ENCODE measurements at regions not wholly inside any gene's neighbourhood (a gene's known extent, or its start where the extent isn't known, plus 50 kb on each side); places are given as distances from the start of the nearest gene placed in this dataset.

DNA sequence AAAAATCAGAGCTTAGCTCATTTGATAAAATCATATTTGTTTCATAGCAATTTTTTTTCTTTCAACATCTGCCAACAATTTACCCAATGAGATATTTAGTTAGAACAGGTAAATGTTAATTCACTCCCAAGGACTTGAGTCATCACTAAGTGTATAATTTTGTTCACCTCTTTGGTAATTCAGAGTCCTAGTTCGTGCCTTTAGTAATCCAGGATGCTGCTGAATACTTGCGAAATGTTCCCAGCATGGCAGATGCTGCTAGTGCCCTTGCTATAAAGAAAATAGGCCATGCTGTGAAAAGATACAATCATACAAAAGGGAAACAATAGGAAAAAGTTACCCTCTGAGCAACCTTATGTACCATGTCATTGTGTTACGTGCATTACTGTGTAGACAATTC lies 210.5 kb downstream of the CSNK1G3 start:
- Histone ChIP-seq H3K36me3 (ENCODE audit: control insufficient read depth, insufficient read depth, low read length) (no peaks in the 10 kb centered on the region), H3K4me1 (ENCODE audit: control insufficient read depth, extremely low read depth, insufficient read depth, low read length) (no peaks in the 10 kb centered on the region), H3K9ac (ENCODE audit: insufficient read depth, low read length) (no peak overlapping the region), H3K4me3 (replicated peaks in 1 of 4; ENCODE audit: control extremely low read depth in 1 of 4, insufficient read depth in 1 of 4, low read depth in 3 of 4, low read length in 4 of 4) (no peak overlapping the region), H3K4me2 (ENCODE audit: extremely low read depth, insufficient read depth, low read length) (no peak overlapping the region), H3K27ac (ENCODE audit: insufficient read depth, low read length) (no peak overlapping the region), H3K27me3 (ENCODE audit: control insufficient read depth, insufficient read depth, low read length) (no peaks in the 10 kb centered on the region), H3K79me2 (ENCODE audit: control insufficient read depth, insufficient read depth, low read length) (no peaks in the 10 kb centered on the region), H2AFZ (ENCODE audit: low read length) (no peak overlapping the region), H4K20me1 (ENCODE audit: control insufficient read depth, extremely low read depth, insufficient read depth, low read length) (no peaks in the 10 kb centered on the region), H3K9me3 (ENCODE audit: control insufficient read depth, insufficient read depth, low read depth, low read length) (no peaks in the 10 kb centered on the region)
- no peak for TF ChIP-seq EZH2 (IDR thresholded peaks at IDR 0.05; ENCODE audit: low read length, missing control alignments)
- TF ChIP-seq, protein P1, sequence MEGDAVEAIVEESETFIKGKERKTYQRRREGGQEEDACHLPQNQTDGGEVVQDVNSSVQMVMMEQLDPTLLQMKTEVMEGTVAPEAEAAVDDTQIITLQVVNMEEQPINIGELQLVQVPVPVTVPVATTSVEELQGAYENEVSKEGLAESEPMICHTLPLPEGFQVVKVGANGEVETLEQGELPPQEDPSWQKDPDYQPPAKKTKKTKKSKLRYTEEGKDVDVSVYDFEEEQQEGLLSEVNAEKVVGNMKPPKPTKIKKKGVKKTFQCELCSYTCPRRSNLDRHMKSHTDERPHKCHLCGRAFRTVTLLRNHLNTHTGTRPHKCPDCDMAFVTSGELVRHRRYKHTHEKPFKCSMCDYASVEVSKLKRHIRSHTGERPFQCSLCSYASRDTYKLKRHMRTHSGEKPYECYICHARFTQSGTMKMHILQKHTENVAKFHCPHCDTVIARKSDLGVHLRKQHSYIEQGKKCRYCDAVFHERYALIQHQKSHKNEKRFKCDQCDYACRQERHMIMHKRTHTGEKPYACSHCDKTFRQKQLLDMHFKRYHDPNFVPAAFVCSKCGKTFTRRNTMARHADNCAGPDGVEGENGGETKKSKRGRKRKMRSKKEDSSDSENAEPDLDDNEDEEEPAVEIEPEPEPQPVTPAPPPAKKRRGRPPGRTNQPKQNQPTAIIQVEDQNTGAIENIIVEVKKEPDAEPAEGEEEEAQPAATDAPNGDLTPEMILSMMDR (conservative IDR thresholded peaks at IDR 0.05 in 1 of 2, IDR thresholded peaks at IDR 0.05 in 1 of 2; ENCODE audit: low read depth in 1 of 2, low read length in 2 of 2): no peak
- no peak for DNase-seq (ENCODE audit: low read depth in 2 of 2)

- H3K4me3 ChIP-seq (replicated peaks in 1 of 4; ENCODE audit: control extremely low read depth in 1 of 4, insufficient read depth in 1 of 4, low read depth in 3 of 4, low read length in 4 of 4): peak overlapping the region in 1 of 4 experiments; percentile 1
- no peak overlapping the region for H3K4me2 ChIP-seq (ENCODE audit: extremely low read depth, insufficient read depth, low read length)
- H3K9ac ChIP-seq (ENCODE audit: insufficient read depth, low read length): no peak overlapping the region
- no peaks in the 10 kb centered on the region for H3K36me3 ChIP-seq (ENCODE audit: control insufficient read depth, insufficient read depth, low read length)
- TF ChIP-seq EZH2 (IDR thresholded peaks at IDR 0.05; ENCODE audit: low read length, missing control alignments): no peak
- TF ChIP-seq, protein P1 (conservative IDR thresholded peaks at IDR 0.05 in 1 of 2, IDR thresholded peaks at IDR 0.05 in 1 of 2; ENCODE audit: low read depth in 1 of 2, low read length in 2 of 2): no peak
- no peaks in the 10 kb centered on the region for H3K27me3 ChIP-seq (ENCODE audit: control insufficient read depth, insufficient read depth, low read length)
- H3K4me1 ChIP-seq (ENCODE audit: control insufficient read depth, extremely low read depth, insufficient read depth, low read length): no peaks in the 10 kb centered on the region
- H3K79me2 ChIP-seq (ENCODE audit: control insufficient read depth, insufficient read depth, low read length): no peaks in the 10 kb centered on the region
- H2AFZ ChIP-seq (ENCODE audit: low read length): no peak overlapping the region
- H3K9me3 ChIP-seq (ENCODE audit: control insufficient read depth, insufficient read depth, low read depth, low read length): no peaks in the 10 kb centered on the region
- H4K20me1 ChIP-seq (ENCODE audit: control insufficient read depth, extremely low read depth, insufficient read depth, low read length): no peaks in the 10 kb centered on the region
- DNase-seq (ENCODE audit: low read depth in 2 of 2): peak; percentile 66 to 69
- H3K27ac ChIP-seq (ENCODE audit: insufficient read depth, low read length): no peak overlapping the region
Observed at GRCh38 chr5:123721675-123722276, 209.8 kb downstream of the CSNK1G3 start.

DNA sequence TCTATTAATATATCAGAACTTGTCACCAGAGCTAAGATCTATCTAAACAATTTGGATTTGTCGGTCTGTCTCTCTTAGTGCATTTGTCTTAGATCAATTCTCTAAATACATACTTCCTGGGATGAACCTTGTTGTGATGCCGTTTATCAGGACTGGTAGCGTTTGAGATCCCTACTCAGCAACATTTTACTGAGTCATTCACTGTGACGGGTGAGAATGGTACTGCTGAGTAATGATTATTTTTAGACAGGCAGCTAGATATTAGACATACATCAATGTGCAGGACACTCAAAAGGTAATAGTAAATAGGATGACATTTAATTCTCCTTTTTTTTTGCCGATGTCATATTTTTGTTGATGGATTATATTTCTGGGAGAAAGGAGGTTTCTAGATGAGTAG lies 209.0 kb downstream of the CSNK1G3 start:
- Histone ChIP-seq H3K9ac (ENCODE audit: insufficient read depth, low read length) (no peak overlapping the region), H3K4me1 (ENCODE audit: control insufficient read depth, extremely low read depth, insufficient read depth, low read length) (no peaks in the 10 kb centered on the region), H3K36me3 (ENCODE audit: control insufficient read depth, insufficient read depth, low read length) (no peaks in the 10 kb centered on the region), H3K4me2 (ENCODE audit: extremely low read depth, insufficient read depth, low read length) (no peak overlapping the region), H2AFZ (ENCODE audit: low read length) (no peak overlapping the region), H3K79me2 (ENCODE audit: control insufficient read depth, insufficient read depth, low read length) (no peaks in the 10 kb centered on the region), H3K27me3 (ENCODE audit: control insufficient read depth, insufficient read depth, low read length) (no peaks in the 10 kb centered on the region), H3K27ac (ENCODE audit: insufficient read depth, low read length) (no peak overlapping the region), H4K20me1 (ENCODE audit: control insufficient read depth, extremely low read depth, insufficient read depth, low read length) (no peaks in the 10 kb centered on the region), H3K4me3 (replicated peaks in 1 of 4; ENCODE audit: control extremely low read depth in 1 of 4, insufficient read depth in 1 of 4, low read depth in 3 of 4, low read length in 4 of 4) (no peak overlapping the region), H3K9me3 (ENCODE audit: control insufficient read depth, insufficient read depth, low read depth, low read length) (no peaks in the 10 kb centered on the region)
- TF ChIP-seq, protein P1 (conservative IDR thresholded peaks at IDR 0.05 in 1 of 2, IDR thresholded peaks at IDR 0.05 in 1 of 2; ENCODE audit: low read depth in 1 of 2, low read length in 2 of 2): no peak
- no peak for TF ChIP-seq EZH2 (IDR thresholded peaks at IDR 0.05; ENCODE audit: low read length, missing control alignments)
- DNase-seq (ENCODE audit: low read depth in 2 of 2): peak in 1 of 2 donors; percentile 42

All from fibroblast of lung (primary cell).